ENCODE measurements at regions not wholly inside any gene's neighbourhood (a gene's known extent, or its start where the extent isn't known, plus 50 kb on each side); places are given as distances from the start of the nearest gene placed in this dataset.
"Not testable (repeated sequence)": the region's sequence is repeated elsewhere in the genome, so short reads cannot be mapped to it uniquely, and the experiment has no call there.

- no peaks in the 10 kb centered on the region for H4K20me1 ChIP-seq
- peaks cover 12% of the 10 kb centered on the region; the same call in 1 of the 2 replicates for H3K9me3 ChIP-seq
- no peak for TF ChIP-seq Cebpa-rat (IDR thresholded peaks at IDR 0.05)
- H3K9ac ChIP-seq = no peak overlapping the region
- no peak overlapping the region for H3K4me2 ChIP-seq
- no peaks in the 10 kb centered on the region for H3K36me3 ChIP-seq
- no peak overlapping the region for H3K27ac ChIP-seq
- H3K27me3 ChIP-seq = no peaks in the 10 kb centered on the region
- 0 out of 2 replicates have a peak, but pooled peaks cover 5% of the 10 kb centered on the region for H3K4me1 ChIP-seq
- H3K4me3 ChIP-seq = no peak overlapping the region
Observed at GRCh38 chr13:24563087-24563486, 50.5 kb upstream of the PARP4 start.

GRCh38 chr13:24563971-24564370 lies 51.4 kb upstream of the PARP4 start:
- not testable (repeated sequence) for H3K36me3 ChIP-seq, H4K20me1 ChIP-seq, H3K27me3 ChIP-seq, H3K4me1 ChIP-seq, H3K4me3 ChIP-seq, H3K4me2 ChIP-seq, H3K9ac ChIP-seq, H3K27ac ChIP-seq
- H3K9me3 ChIP-seq = peaks cover 12% of the 10 kb centered on the region; the same call in 1 of the 2 replicates

- Histone ChIP-seq H3K9me3 (peaks cover 12% of the 10 kb centered on the region; the same call in 1 of the 2 replicates), H3K4me1 (0 out of 2 replicates have a peak, but pooled peaks cover 5% of the 10 kb centered on the region), H3K9ac (no peak overlapping the region), H3K27ac (no peak overlapping the region), H3K36me3 (no peaks in the 10 kb centered on the region), H3K4me2 (no peak overlapping the region), H3K4me3 (no peak overlapping the region), H4K20me1 (no peaks in the 10 kb centered on the region), H3K27me3 (no peaks in the 10 kb centered on the region)
- TF ChIP-seq Cebpa-rat (IDR thresholded peaks at IDR 0.05) = no peak
Observed at GRCh38 chr13:24564881-24565280, 52.3 kb upstream of the PARP4 start.

GRCh38 chr13:24567593-24567992 lies 55.0 kb upstream of the PARP4 start:
- H3K4me3 ChIP-seq, H3K9ac ChIP-seq, H3K9me3 ChIP-seq, H3K4me1 ChIP-seq, H3K27ac ChIP-seq, H3K4me2 ChIP-seq, H3K27me3 ChIP-seq, H3K36me3 ChIP-seq, H4K20me1 ChIP-seq: not testable (repeated sequence)

GRCh38 chr13:24574847-24575246 lies 62.3 kb upstream of the PARP4 start:
- Histone ChIP-seq H3K9ac (no peak overlapping the region), H3K9me3 (peaks cover 27% of the 10 kb centered on the region), H3K4me2 (no peak overlapping the region), H3K4me1 (no peaks in the 10 kb centered on the region), H3K27me3 (no peaks in the 10 kb centered on the region), H3K36me3 (no peaks in the 10 kb centered on the region), H3K4me3 (no peak overlapping the region), H4K20me1 (no peaks in the 10 kb centered on the region), H3K27ac (no peak overlapping the region)
- TF ChIP-seq Cebpa-rat (IDR thresholded peaks at IDR 0.05) = no peak

- not testable (repeated sequence) for H3K4me2 ChIP-seq, H3K27ac ChIP-seq, H3K4me3 ChIP-seq
Observed at GRCh38 chr13:24580315-24580714, 67.7 kb upstream of the PARP4 start.

GRCh38 chr13:24581578-24581977 lies 69.0 kb upstream of the PARP4 start:
- not testable (repeated sequence) for H3K4me1 ChIP-seq, H4K20me1 ChIP-seq, H3K9ac ChIP-seq, H3K4me2 ChIP-seq, H3K9me3 ChIP-seq, H3K27me3 ChIP-seq, H3K27ac ChIP-seq, H3K36me3 ChIP-seq, H3K4me3 ChIP-seq

More at GRCh38 chr13:24580315-24580714, 67.7 kb upstream of the PARP4 start:
- not testable (repeated sequence) for H3K27me3 ChIP-seq, H3K4me1 ChIP-seq, H3K36me3 ChIP-seq, H4K20me1 ChIP-seq, H3K9ac ChIP-seq
- peaks cover 21% of the 10 kb centered on the region for H3K9me3 ChIP-seq

- H3K9me3 ChIP-seq = 0 out of 2 replicates have a peak, but pooled peaks cover 12% of the 10 kb centered on the region
- not testable (repeated sequence) for H3K27ac ChIP-seq, H3K36me3 ChIP-seq, H3K4me2 ChIP-seq, H3K27me3 ChIP-seq, H4K20me1 ChIP-seq, H3K4me3 ChIP-seq, H3K4me1 ChIP-seq, H3K9ac ChIP-seq
Observed at GRCh38 chr13:24591697-24592096, 79.1 kb upstream of the PARP4 start.

GRCh38 chr13:24597906-24598670 lies 82.1 kb upstream of the ATP12A start:
- H3K4me3 ChIP-seq, H4K20me1 ChIP-seq, H3K4me1 ChIP-seq, H3K4me2 ChIP-seq, H3K36me3 ChIP-seq, H3K9ac ChIP-seq, H3K27me3 ChIP-seq, H3K9me3 ChIP-seq, H3K27ac ChIP-seq: not testable (repeated sequence)

GRCh38 chr13:24599019-24599791 lies 81.0 kb upstream of the ATP12A start:
- H3K4me3 ChIP-seq, H3K9me3 ChIP-seq, H3K4me1 ChIP-seq, H4K20me1 ChIP-seq, H3K36me3 ChIP-seq, H3K27me3 ChIP-seq, H3K9ac ChIP-seq, H3K27ac ChIP-seq: not testable (repeated sequence)
- peak overlapping the region; percentile 11; the same call in 1 of the 2 replicates for H3K4me2 ChIP-seq
